ENCODE measurements at regions not wholly inside any gene's neighbourhood (a gene's known extent, or its start where the extent isn't known, plus 50 kb on each side); places are given as distances from the start of the nearest gene placed in this dataset.
"Not testable (repeated sequence)": the region's sequence is repeated elsewhere in the genome, so short reads cannot be mapped to it uniquely, and the experiment has no call there.

- DNase-seq (ENCODE audit: low read depth in 2 of 3, low spot score in 2 of 3) = no peak
Observed at GRCh38 chr13:76829572-76830327, 56.5 kb downstream of the KCTD12 start.

DNA sequence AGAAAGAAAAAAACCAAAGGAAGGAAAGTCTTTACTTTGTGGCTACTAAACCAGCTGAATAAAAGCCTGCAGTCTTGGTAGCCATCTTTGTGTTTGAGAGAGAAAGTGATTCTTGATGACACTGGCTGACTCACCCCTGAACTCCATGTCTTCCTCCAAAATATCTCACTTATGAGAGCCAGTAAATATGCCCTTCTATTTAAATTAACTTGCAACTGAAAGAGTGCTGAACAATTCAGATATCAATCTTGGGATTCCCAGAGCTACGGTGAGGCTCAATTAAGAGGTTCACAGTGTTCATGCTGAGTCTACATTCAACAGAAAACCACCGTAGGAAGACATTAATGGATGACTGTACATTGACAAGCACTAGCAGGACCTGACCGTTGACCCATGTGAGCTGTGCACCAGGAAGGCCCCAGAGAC is 57.9 kb downstream of the KCTD12 start:
- no peak for DNase-seq (ENCODE audit: low read depth in 2 of 3, low spot score in 2 of 3)

GRCh38 chr13:76826527-76826926 is 59.7 kb downstream of the KCTD12 start:
- no peak for DNase-seq (ENCODE audit: low read depth in 2 of 3, low spot score in 2 of 3)

GRCh38 chr13:76825430-76825829 is 60.8 kb downstream of the KCTD12 start:
- no peak for DNase-seq (ENCODE audit: low read depth in 2 of 3, low spot score in 2 of 3)

GRCh38 chr13:76823969-76824368 is 62.2 kb downstream of the KCTD12 start:
- DNase-seq (ENCODE audit: low read depth in 2 of 3, low spot score in 2 of 3) = no peak

DNA sequence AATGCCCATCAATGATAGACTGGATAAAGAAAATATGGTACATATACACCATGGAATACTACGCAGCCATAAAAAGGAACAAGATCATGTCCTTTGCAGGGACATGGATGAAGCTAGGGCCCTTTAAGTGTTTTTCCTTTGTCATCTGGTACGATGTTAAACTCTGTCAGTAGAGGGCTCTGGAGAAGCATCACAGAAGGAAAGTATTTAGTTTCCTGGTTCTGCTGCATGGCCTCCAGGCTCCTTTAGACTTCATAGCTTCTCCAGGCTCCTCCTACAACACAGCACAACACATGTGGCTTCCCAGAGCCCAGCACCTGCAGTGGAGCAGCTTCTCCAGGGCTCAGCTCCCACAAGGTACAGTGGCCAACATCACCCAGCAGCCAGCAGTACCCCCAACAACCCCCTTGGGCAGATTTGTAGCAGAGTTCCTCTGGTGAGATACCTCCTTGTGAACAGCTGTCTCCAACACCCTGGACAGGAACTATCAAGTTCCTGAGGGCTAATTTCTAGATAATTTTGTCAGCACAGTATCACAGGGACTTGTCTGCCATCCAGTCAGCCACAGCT is 63.4 kb downstream of the KCTD12 start:
- no peak for DNase-seq (ENCODE audit: low read depth in 2 of 3, low spot score in 2 of 3)

GRCh38 chr13:76821222-76821621 is 65.0 kb downstream of the KCTD12 start:
- not testable (repeated sequence) for DNase-seq (ENCODE audit: low read depth in 2 of 3, low spot score in 2 of 3)

DNA sequence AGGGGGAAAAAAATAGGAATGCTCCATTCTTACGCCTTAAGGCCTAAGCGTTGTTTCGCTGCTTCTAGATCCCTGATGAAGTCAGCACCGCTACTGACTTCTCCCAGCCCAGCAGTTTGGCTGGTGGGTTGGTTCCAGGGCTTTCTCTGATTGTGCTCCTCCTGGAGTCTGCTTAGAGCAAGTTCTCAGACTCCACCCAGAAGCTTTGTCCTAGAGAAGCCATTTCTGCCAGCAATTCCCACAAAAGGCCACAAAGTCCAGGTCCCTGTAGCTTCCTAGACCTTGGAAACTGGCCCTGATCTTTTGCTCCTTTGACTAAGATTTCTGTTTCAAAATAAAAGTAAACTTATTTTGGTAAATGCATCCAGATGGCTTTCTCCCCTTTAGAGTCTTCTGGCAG is 65.4 kb downstream of the KCTD12 start:
- DNase-seq (ENCODE audit: low read depth in 2 of 3, low spot score in 2 of 3) = no peak

GRCh38 chr13:76816394-76816793 is 69.8 kb downstream of the KCTD12 start:
- no peak for DNase-seq (ENCODE audit: low read depth in 2 of 3, low spot score in 2 of 3)

GRCh38 chr13:76815344-76815743 is 70.9 kb downstream of the KCTD12 start:
- DNase-seq (ENCODE audit: low read depth in 2 of 3, low spot score in 2 of 3) = no peak

DNA sequence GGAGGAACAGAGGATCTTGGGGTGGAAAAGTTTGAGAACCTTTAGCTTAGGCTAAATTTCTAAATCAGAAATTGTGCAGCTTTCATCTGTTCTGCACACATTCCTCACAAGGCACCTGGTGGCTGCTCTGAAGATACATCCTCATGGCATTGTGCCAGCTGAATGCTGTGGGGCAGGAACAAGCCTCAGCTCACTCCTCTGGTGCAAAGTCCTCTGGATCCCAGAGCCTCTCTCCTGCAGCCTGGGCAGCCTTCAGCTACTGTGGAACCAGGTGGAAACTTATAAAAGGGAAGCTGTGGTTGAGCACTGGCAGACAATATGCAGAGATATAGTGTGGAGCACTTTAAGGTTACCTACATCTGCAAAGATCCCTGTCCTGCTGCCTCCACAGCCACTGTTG is 72.3 kb downstream of the KCTD12 start:
- no peak for DNase-seq (ENCODE audit: low read depth in 2 of 3, low spot score in 2 of 3)

- DNase-seq (ENCODE audit: low read depth in 2 of 3, low spot score in 2 of 3) = no peak
Observed at GRCh38 chr13:76813000-76813691, 73.1 kb downstream of the KCTD12 start.

DNA sequence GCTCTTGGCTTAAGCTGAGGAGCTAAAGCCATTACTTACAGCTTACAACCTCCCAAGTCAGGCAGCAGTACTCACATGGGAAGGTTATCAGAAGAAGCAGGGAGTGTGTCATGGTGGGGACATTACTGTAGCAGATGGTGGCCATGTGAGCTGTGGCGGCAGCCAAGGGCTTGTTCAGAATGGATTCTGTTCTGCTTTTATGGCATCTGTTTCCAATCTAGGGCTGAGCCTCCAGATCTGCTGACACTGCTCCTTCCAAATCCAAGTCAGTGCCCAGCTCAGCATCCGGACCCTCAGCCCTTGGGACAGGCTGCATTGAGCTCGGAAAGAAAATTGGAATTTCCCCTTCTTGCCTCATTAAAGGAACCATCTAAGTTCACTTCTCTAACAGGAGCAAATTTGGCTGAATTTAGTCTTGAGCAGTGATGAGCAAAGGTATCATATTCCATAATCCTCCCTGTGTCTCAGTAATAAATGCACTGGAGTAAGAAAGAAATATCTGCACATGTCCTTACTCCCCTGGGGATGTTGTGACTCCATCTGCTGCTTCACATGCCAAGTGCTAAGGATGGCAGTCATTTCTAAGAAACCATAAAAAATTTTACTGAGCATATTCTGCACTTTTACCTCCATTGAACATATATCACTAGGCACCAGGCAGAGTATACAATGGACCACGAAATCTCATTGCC is 73.9 kb downstream of the KCTD12 start:
- no peak for DNase-seq (ENCODE audit: low read depth in 2 of 3, low spot score in 2 of 3)

- DNase-seq (ENCODE audit: low read depth in 2 of 3, low spot score in 2 of 3) = no peak
Observed at GRCh38 chr13:76809389-76809788, 76.8 kb downstream of the KCTD12 start.

- DNase-seq (ENCODE audit: low read depth in 2 of 3, low spot score in 2 of 3) = no peak
Observed at GRCh38 chr13:76808927-76809326, 77.3 kb downstream of the KCTD12 start.

DNA sequence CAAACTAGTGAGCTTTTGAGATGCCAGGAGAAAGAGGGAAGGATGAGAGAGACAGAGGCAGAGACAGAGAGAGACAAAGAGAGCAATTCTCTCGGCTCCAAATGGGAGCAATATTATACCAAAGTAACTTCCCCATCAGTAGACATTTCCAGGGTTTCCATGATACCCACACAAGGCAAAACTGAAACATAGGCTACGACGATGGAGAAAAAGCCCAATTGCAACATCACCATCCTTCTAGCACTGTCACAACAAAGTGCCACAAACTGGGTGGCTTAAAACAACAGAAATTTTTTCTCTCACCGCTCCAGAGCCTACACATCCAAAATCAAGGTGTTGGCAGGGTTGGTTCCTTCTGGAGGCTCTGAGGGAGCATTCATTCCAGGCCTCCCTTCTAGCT is 81.4 kb downstream of the KCTD12 start:
- DNase-seq (ENCODE audit: low read depth in 2 of 3, low spot score in 2 of 3) = no peak

- DNase-seq (ENCODE audit: low read depth in 2 of 3, low spot score in 2 of 3) = no peak
Observed at GRCh38 chr13:76803831-76804230, 82.4 kb downstream of the KCTD12 start.

GRCh38 chr13:76800943-76801342 is 85.3 kb downstream of the KCTD12 start:
- DNase-seq (ENCODE audit: low read depth in 2 of 3, low spot score in 2 of 3) = no peak

DNA sequence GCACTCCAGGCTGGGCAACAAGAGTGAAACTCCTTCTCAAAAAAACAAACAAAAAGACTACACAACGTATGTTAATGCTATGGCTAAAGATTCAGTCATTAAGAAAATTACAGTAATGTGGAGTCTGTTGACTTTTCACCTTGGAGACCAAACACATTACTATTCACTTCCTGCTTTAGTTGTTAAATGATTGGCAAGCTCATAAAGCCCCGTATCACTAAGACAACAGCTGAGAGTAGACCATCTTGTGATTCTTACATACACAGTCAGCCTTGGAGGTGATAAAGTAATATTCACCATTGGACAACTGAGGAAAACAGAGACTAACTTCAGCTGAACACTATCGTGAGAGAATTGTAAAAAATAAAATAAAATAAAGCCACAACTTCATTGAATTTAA is 86.5 kb downstream of the KCTD12 start:
- DNase-seq (ENCODE audit: low read depth in 2 of 3, low spot score in 2 of 3) = no peak

GRCh38 chr13:76798037-76798436 is 88.2 kb downstream of the KCTD12 start:
- DNase-seq (ENCODE audit: low read depth in 2 of 3, low spot score in 2 of 3) = no peak

GRCh38 chr13:76797361-76797760 is 88.8 kb downstream of the KCTD12 start:
- DNase-seq (ENCODE audit: low read depth in 2 of 3, low spot score in 2 of 3) = no peak

DNA sequence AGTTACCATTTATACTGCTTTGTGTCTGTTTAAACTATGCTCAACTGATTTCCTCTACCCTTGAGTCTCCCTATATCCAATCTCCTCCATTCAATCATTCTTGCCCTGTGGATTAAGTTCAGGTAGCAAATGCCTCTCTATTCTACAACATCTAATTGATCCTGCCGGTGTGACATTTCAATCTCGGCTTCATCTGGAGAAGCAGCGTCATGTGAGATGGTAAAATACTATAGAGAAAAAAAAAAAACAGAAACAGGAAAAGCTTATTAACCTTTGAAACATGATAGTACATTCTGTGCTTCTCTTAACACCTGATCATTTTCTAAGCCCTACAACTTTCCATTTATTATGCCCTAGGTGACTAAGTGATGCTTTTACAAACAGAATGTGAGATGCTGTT is 89.4 kb downstream of the KCTD12 start:
- no peak for DNase-seq (ENCODE audit: low read depth in 2 of 3, low spot score in 2 of 3)

All from activated CD8-positive, alpha-beta memory T cell treated with anti-CD3 and anti-CD28 coated beads for 48 hours (primary cell).